HG03103 (cell line): ENCODE measurements at regions not wholly inside any gene's neighbourhood (a gene's known extent, or its start where the extent isn't known, plus 50 kb on each side); places are given as distances from the start of the nearest gene placed in this dataset.

Experiments
- ATAC-seq: cut with Tn5 transposase; IDR thresholded peaks from one replicate; pipeline ENCODE4 v1.9.1; 2021; ENCODE audit warnings: low read depth; ENCODE audit not compliant: unreplicated experiment

DNA sequence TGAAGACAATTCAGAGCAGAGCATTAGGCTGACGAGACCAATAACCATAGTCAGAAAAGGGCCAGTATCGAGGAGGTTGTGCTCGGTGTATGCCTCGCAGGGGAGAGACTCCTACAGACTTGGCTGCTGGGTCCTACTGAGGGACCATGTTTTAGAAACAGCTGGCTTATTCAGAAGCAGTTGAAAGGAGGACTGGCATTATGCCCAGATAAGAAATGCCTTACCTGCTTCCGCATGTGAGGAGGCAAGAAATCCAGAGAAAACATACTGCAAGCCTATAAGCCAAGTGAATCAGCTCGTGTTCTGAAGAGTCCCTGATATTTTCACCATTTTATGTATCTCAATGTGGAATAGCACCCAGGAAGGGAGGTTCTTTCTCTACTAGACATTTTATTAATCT, 434.7 kb downstream of the GRB14 start:
- no peak for ATAC-seq

DNA sequence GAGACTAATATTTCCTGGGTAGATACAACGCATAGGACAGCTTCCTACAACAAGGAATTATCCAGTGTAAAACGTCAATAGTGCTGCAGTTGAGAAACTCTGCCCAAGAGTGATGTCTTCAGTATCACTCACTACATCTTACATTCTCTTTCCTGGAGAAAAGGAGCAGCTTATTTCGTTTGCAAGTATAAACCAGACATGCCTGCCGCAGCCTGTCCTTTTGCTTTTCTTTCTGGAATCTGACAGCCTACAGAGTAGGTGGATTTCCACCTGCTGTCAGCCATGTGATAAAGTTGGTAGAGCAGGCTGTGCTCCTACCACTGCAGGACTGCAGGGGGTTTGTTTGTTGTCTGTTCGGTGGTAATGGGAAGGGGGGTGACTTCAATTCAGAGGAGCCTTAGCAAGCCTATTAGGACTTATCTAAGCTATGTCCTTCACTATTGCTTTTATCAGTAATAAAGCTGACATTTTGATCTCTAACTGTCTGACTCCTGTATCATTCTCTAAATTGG, 439.1 kb downstream of the GRB14 start:
- no peak for ATAC-seq

DNA sequence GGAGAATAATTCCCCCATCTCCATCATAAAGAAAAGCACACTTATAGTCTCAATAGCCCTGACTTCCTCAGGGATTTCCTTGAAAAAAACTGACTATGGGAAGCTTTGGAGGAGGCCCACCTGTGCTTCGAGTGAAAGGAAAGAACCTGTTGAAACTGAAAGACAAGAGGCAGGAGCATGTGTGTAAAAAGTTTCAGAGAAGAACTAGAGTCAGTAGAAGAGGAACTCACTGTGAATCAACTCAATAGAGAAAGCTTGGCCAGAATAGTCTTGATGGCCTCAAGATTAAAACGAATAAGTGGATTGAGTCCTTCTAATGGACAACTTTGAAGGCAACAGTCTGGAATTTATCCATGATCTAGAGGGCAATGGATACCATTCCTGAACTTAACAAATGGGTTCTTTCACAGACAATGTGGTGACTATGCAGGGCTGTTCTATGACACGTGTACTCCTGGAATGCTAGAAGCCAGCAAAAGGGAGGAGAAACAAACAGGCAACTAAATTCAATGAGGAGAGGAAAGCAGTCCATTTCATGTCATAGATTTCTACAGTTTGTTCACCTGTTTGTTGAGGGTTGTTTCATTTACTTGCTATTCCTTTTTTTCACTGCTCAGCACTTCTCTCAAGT, 442.3 kb downstream of the GRB14 start:
- no peak for ATAC-seq

DNA sequence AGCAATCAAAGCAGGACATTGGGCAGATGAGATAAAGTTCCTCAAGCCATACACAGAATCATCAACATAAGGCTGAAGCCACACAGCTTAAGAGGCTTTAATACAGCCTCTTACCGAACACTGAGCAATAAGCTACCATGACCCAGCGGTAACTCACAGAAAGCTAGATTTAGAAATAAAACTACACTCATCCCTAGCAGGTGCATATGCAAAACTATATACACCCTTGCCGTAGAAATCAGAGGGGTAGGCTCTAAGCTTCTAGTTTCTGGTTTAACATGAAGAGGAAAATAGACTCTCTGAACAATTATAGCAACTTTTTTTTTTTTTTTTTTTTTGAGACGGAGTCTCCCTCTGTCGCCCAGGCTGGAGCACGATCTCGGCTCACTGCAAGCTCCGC, 428.8 kb upstream of the FIGN start:
- ATAC-seq, result no peak

DNA sequence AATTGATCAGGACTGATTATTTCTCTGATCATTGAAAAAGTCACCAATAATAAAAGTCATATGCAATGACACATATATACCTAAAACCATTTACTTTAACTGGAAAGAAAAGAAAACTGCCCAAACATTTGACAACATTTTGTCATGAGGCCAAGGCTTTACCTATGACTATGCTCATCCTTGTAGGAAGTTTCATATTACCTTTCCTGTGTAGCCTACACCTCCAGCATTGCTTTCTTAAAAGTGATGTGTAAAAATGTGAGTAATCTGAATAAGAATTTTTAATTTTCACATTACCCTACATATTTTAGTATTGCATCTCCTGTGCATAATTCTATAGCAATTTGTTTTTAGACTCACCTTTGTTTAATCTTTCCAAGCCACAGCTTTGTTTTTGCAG, 419.8 kb upstream of the FIGN start:
- ATAC-seq, result no peak

DNA sequence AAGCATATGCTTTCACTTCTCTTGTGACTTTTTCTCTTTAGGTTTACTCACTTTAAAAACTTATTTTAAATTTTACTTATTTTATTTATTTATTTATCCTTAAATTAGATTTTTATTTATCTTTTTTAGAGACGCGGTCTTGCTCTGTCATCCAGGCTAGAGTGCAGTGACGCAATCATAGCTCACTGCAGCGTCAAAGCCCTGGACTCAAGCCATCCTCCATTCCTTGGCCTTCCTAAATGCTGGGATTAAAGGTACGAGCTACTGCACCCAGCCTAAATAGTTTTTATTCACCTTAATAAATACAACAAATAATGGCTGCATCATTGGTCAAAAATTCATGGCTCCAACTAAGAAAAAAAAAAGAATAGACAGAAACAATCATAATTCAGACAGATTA, 415.7 kb upstream of the FIGN start:
- no peak for ATAC-seq

DNA sequence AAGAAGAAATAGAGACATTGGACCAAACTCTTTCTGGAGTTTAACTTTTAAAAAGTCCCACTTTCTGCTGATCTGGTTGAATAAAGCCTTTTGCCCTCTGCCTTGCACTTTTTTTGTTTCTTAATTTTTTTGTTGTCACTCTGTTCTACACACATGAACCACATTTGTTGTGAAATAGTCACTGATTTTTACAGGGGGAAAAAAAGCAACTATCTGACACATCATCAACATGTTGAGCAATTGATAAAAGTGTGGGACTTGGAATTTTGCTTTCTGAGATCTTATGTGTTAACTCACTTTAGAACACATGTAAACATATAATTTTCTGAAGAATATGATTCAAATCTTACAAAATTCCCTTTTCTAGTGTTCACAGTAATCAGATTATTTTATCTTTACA, 414.8 kb upstream of the FIGN start:
- no peak for ATAC-seq

DNA sequence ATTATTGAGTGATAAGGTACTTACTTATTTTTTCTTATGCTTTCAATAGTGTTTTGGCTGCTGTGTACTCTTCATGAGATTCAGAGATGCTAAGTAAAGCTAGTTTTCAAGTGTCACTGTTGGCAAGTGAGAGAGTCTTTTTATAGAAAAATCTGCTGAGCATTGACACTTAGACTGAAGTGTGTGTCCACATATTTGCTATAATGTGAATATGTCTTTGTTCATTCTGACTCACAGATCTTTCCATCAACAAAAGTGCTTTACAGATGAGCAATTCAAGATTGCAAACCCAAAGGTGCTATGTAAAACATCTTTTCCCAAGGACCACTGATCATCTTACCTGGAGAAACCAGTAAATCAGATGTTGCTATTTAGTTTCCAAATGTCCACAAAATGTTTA, 410.6 kb upstream of the FIGN start:
- no peak for ATAC-seq

DNA sequence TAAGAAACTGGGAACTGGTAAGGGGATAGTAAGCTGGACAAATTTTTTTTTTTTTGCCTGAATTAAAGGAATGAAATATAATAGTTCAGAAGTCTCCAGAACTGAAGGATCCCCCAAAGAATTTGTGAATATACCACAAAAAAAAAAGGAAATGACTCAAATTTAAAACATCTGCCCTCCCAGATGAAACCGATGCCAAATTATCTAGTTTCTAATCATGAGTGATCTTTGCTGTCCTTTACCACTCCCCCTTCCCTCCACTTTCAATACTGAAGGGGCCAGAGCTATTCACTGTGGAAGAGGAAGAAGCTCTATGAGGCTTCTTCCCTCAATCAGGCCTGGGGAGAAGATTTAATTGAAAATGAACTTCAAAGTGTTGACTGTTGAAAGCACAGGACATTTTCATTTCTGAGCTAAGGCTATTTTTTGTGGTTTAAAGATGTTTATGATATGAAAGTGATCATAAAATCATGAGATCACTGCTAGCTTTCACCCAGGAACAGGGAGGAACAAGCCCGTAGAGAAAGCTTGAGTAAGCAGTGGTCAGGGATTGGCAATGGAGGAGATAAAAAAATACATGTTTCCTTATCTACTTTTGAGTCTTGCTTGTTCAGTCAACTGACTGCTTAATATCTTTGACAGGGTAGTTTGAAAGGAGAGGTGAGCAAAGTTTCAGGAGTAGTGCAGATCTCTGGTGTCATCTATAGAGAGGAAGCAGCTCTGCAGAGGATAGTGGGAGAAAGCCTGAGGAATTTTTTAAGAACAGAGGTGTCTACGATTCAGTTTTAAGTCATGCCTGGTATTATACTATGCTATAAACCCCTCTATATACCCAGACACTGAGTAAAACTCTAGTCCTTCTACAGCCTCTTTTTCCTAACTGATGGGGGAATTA, 409.5 kb upstream of the FIGN start:
- ATAC-seq, result no peak

DNA sequence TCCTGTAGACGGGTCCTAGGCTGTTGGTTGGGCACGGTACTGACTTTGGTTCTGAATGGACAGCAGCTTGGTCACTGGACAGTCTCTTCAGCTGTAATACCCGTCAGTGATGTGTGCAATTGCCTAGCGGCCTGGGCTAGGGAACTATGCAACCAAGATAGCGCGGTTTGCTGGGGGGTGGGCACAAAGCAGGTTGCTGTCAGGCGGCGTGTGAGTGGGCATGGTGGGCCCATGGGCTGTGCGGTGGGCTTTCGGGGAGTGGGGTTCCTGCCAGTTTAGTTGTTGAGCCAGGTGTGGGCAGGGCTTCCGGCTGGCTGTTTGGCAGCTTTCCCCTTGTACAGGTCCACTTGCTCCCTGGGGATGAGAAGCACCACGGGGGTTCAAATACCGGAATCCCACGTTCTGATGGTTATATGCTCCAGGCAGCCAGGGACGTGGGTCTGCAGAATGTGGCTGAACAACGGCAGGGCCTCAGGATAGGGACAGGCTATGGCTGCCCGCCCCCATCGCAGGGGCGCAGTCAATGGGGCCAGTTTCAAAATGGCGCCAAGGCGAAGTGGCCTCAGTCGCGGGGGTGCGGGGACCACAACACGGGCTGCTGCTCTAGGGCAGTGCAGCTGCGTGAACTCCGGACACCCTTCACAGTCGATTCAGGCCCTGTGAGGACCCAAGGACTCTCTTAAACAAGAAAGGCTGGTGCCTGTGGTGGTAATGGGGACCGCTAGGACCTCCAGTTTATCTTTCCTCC, 407.5 kb upstream of the FIGN start:
- no peak for ATAC-seq

DNA sequence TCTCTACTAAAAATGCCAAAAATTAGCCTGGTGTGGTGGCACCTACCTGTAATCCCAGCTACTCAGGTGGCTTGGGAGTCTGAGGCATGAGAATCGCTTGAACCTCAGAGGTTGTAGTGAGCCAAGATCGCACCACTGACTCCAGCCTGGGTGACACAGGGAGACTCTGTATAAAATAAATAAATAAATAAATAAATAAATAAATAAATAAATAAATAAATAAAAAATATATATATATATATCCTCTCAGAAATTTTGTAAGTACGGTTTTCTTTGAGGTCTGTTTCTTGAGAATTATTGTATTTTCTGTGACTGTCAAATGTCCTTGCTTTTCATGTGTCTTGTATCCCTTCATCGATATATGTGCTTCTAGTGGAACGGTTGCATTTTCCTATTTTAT, 406.9 kb upstream of the FIGN start:
- no peak for ATAC-seq

DNA sequence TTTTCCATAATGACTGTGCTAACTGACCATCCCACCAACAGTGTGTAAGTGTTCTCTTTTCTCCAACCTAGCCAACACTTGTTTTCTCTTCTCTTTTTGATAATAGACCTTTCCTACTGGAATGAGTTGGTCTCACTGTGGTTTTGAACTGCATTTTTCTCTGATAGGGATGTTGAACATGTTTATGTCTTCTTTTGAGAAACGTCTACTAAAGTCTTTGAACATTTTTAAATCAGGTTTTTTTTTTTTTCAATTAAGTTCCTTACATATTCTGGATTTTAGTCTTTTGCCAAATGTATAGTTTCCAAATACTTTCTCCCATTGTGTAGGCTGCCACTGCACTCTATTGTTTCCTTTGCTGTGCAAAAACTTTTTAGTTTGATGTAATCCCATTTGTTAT, 405.5 kb upstream of the FIGN start:
- ATAC-seq, result no peak

DNA sequence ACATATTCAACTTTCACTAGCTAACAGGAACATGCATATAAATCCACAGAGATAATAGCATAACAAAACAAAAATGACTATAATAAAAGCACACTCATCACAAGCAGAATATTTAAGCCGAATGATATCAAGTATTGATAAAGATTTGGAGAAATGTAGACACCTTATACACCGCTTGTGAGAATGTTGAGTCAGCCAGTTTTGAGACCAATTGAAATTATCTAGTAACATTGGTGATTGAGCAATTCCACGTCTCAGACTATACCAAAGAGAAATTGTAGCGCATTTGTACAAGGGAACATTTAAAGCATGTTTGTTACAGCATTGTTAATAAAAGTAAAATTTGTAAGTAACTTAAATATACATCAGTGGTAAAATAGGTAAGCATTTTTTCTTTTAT, 402.9 kb upstream of the FIGN start:
- no peak for ATAC-seq

DNA sequence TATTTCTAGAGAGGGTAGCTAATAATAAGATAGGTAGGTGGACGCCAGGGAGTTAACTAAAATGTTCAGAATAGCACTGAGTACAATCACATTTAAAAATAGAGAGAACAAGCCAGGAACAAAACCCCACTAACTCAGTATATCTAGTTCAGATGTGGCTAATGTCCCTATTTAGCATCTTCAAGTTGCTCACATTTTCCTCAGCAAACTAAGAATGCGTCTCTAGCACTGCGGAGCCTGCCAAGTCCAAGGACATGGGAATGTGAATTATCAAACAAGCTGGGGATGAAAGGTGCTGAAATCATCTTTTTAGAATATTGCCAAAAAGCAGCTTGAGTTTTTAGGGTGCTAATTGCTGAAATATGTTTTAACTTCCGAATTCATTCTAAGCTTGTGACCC, 398.5 kb upstream of the FIGN start:
- no peak for ATAC-seq

DNA sequence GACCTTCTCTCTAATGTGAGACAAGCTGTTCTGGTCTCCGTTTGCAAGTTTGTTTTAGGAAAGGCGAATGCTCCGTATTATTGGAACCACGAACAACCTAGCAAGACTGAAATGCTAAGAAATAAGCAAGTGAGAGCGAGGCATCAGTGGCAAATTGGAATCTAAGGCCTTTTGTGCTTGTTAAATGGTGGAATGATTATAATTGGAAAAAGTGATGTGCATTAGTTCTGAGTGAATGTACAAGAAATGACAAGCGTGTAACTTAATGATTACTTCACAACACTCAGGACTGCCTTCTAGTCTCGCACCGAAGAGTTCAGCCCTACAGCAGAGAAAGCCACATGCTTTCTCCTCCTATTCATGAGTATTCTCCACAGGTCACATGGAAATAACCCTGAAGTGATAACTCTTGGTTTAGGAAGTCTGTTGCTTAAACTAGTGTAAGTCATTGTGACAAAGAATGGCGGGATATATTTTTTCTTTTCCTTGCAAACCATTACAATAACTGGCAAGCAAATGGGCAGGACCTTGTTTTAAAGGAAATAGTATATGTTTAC, 392.2 kb upstream of the FIGN start:
- no peak for ATAC-seq

DNA sequence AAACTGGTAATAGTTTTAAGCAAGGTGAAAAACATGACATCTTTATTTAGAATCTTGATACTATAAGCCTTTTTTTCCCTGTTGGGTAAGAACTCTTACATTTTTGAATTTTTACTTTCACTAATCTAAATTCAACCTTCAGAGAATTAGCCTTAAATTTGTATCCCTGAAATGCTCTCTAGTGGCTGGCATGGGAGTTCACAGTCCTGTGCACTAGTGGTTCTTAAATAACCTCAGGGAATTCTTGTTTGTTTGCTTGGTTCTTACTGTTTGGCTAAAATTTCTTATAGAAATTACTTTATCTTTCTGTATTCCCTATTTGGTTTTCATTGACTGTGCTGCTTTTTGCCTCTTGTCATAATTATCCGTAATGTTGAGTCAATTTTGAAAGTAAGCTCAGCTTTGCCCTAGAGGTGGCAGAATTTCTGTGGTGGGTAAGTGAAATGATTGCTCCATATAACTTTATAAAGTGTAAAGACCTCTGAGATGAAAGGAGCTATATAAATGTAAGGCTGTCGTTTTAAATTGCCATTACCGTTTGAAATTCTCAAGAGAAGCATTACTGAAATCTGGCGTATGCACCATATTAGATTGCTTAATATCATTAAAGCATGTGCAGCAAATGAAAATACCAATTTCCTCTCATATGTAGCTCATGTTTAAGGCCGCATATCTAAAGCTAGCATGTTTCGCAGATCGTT, 391.3 kb upstream of the FIGN start:
- no peak for ATAC-seq

DNA sequence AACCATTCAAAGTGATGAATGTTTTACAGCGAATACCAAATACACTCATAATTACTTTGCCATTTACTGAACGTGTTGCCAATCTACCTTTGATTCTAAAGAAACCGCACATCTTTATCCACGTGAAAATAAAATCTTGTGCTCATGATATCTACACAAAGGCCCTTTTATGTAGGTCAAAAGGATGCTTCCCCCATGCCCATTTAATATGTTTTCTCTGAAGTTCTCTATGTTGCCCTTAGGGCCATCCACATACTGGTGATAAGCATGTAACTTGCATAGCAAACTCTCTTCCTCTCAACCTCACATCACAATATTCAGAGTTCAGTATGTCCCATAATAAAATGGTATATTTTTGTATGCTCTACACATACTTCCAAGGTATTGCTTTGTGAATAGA, 380.0 kb upstream of the FIGN start:
- ATAC-seq, result no peak

DNA sequence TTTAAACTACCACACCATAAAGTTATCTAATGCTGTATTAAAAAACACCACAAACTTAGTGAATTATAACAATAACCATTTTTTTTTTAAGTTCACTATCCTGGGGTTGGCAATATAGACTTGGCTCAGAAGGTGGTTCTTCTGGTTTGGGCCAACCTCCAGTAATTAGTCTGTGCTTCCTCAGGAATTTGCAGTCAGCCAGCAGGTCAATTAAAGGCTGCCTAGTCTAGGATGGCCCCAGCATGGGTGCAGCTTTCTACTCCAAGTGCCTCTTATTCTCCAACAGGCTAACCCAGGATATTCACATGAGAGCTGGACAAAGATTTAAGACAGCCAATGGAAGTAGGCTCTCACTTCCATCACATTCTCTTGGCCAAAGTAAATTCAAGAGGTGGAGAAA, 379.1 kb upstream of the FIGN start:
- no peak for ATAC-seq

DNA sequence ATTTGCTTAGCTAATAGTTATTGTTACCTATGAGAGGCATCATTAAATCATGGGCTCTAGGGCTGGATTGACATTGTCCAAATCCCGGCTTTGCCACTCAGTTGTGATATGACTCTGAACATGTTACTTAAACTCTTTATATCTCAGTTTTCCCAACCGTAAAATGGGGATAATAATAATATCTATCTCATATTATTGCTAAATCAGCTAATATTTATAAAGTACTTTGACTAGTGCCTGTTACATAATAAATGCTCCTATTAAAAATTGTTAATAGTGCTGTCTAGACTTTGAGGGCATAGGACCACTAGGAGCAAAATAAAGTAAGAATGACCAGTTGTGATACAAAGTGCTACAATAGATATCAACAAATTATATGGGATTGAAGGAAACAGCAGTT, 376.3 kb upstream of the FIGN start:
- ATAC-seq, result no peak

DNA sequence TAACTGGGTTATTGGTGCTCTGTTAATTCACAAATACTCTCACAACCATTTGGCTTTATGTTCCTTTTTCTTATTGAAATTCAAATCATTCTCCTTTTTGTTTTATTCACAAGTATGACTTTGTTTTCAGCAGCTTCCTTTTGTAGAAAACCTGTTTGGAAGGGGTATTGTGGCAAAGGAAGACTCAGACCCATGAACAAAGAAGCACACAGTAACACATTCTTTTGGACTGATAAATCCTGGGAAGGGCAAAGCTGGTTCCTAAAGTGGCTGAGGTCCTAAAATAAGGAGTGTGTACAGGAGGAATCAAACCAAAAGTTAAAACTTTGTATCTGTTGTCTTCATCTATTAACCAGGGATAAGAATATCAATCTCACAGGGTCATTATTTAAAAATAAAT, 374.7 kb upstream of the FIGN start:
- ATAC-seq, result no peak

DNA sequence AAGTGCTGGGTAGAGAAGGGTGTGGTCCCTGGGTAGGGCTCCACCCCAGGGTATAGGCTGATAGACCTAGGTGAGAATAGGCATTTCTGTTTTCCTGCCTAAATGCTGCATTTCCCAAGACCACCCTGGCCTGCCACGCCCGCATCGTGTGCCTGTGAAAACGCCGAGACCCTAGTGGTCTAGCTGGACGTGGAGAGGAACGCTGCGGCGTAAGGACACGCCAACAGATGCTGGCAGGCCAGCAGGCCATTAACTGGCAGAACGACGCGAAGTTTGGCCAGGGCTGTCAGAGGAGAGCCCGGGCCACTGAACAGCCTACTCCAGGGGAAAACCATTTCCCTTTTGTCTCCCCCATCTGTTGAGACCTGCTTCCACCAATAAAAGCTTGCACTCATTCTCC, 373.2 kb upstream of the FIGN start:
- no peak for ATAC-seq
